GM06990 (cell line): ENCODE measurements at regions not wholly inside any gene's neighbourhood (a gene's known extent, or its start where the extent isn't known, plus 50 kb on each side); places are given as distances from the start of the nearest gene placed in this dataset.

ENCODE experiments used
- DNase-seq: peaks from one replicate; pipeline ENCODE4 v3.0.0-alpha.2; 2011; ENCODE audit not compliant: insufficient read length; ENCODE audit errors: extremely low read depth
- H3K27me3 ChIP-seq: replicated peaks from 2 replicates; pipeline ENCODE4 v1.6.0; 2011; ENCODE audit warnings: low read length; ENCODE audit not compliant: control insufficient read depth, insufficient read depth
- H3K36me3 ChIP-seq: 2 replicates; pipeline ENCODE4 v1.5.1; 2011; ENCODE audit warnings: low read length; ENCODE audit not compliant: control insufficient read depth, insufficient read depth
- H3K4me3 ChIP-seq: replicated peaks from 2 replicates; pipeline ENCODE4 v1.5.1; 2011; ENCODE audit warnings: low read depth, mild to moderate bottlenecking, control low read depth, low read length
- CTCF ChIP-seq: IDR thresholded peaks from 2 replicates; pipeline ENCODE4 v1.5.1; 2011; ENCODE audit warnings: low read length, control low read depth, mild to moderate bottlenecking, inconsistent platforms; ENCODE audit not compliant: insufficient read depth, poor library complexity, severe bottlenecking

GRCh38 chr2:42842466-42842865 lies 50.1 kb upstream of the HAAO start:
- Histone ChIP-seq H3K36me3 (no peaks in the 10 kb centered on the region), H3K27me3 (no peaks in the 10 kb centered on the region; the same call in 1 of the 2 replicates), H3K4me3 (no peak overlapping the region)
- DNase-seq, result no peak
- no peak for TF ChIP-seq CTCF
